NT2/D1 (cell line): ENCODE measurements at regions not wholly inside any gene's neighbourhood (a gene's known extent, or its start where the extent isn't known, plus 50 kb on each side); places are given as distances from the start of the nearest gene placed in this dataset.

Experiments used
- SUZ12 ChIP-seq: IDR thresholded peaks from 2 replicates; pipeline ENCODE4 v1.6.1; 2011; ENCODE audit not compliant: insufficient read length, insufficient read depth; ENCODE audit errors: extremely low read depth
- YY1 ChIP-seq: IDR thresholded peaks from 2 replicates; pipeline ENCODE4 v1.6.1; 2011; ENCODE audit not compliant: insufficient read length, insufficient read depth
- ZNF274 ChIP-seq: IDR thresholded peaks from 2 replicates; pipeline ENCODE4 v1.6.1; 2011; ENCODE audit warnings: mild to moderate bottlenecking, low read depth, low read length

DNA sequence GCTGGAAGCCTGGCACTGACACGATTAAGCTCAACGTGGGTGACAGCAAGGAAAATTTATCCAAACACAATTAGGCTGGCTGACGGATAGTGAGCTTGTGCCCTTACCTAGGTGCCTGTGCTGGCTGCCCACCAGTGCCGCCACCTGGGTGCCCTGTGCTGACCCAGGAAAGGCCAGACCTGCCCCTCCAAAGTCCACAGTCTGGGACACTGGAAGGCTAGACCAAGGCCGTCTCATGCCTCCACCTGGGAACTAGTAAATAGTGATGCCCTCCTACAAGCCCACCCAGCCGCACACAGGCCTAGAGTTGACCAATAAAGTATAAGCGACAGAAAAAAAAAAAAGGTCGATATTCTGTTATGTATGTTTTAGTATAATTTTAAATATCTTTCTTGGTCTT, 142.6 kb upstream of the MCHR2 start:
- TF ChIP-seq SUZ12 (no peak), ZNF274 (no peak), YY1 (no peak)
